Limb (tissue), 2 donors: ENCODE measurements at regions not wholly inside any gene's neighbourhood (a gene's known extent, or its start where the extent isn't known, plus 50 kb on each side); places are given as distances from the start of the nearest gene placed in this dataset.
A peak's percentile ranks its signal among the peaks of the same experiment; 100 is the strongest.
"Not testable (repeated sequence)": the region's sequence is repeated elsewhere in the genome, so short reads cannot be mapped to it uniquely, and the experiment has no call there.

Experiments used
- DNase-seq, 2 donors: peaks; one replicate each; pipeline ENCODE4 v3.0.0-alpha.2; 2016; ENCODE audit errors: extremely low spot score in 2 of 2

GRCh38 chr7:49100908-49101740, 176.8 kb downstream of the CDC14C start:
- not testable (repeated sequence) for DNase-seq

- no peak for DNase-seq
Observed at GRCh38 chr7:49102411-49102810, 178.1 kb downstream of the CDC14C start.

GRCh38 chr7:49111706-49112105, 187.4 kb downstream of the CDC14C start:
- DNase-seq: no peak

- no peak for DNase-seq
Observed at GRCh38 chr7:49112222-49112621, 187.9 kb downstream of the CDC14C start.

GRCh38 chr7:49112647-49113046, 188.3 kb downstream of the CDC14C start:
- DNase-seq: no peak

- no peak for DNase-seq
Observed at GRCh38 chr7:49119706-49120105, 195.4 kb downstream of the CDC14C start.

- no peak for DNase-seq
Observed at GRCh38 chr7:49125246-49125645, 200.9 kb downstream of the CDC14C start.

GRCh38 chr7:49127359-49127913, 203.1 kb downstream of the CDC14C start:
- DNase-seq: peak in 1 of 2 donors; percentile 10

GRCh38 chr7:49137978-49138377, 213.6 kb downstream of the CDC14C start:
- no peak for DNase-seq

- DNase-seq: no peak
Observed at GRCh38 chr7:49150486-49150885, 226.1 kb downstream of the CDC14C start.

GRCh38 chr7:49151146-49151545, 226.8 kb downstream of the CDC14C start:
- DNase-seq: no peak

- DNase-seq: no peak
Observed at GRCh38 chr7:49158321-49158720, 234.0 kb downstream of the CDC14C start.

- peak; percentile 30 to 36 for DNase-seq
Observed at GRCh38 chr7:49159536-49159935, 235.2 kb downstream of the CDC14C start.

- no peak for DNase-seq
Observed at GRCh38 chr7:49166441-49166840, 242.1 kb downstream of the CDC14C start.

- DNase-seq: no peak
Observed at GRCh38 chr7:49172639-49173038, 248.3 kb downstream of the CDC14C start.

GRCh38 chr7:49174396-49174795, 250.0 kb downstream of the CDC14C start:
- DNase-seq: no peak

- no peak for DNase-seq
Observed at GRCh38 chr7:49187543-49188268, 263.4 kb downstream of the CDC14C start.

- no peak for DNase-seq
Observed at GRCh38 chr7:49228426-49229098, 304.2 kb downstream of the CDC14C start.

GRCh38 chr7:49229246-49229645, 304.9 kb downstream of the CDC14C start:
- no peak for DNase-seq

- DNase-seq: no peak
Observed at GRCh38 chr7:49243521-49243920, 319.2 kb downstream of the CDC14C start.

GRCh38 chr7:49244543-49244942, 320.2 kb downstream of the CDC14C start:
- DNase-seq: no peak

GRCh38 chr7:49245062-49245461, 320.7 kb downstream of the CDC14C start:
- DNase-seq: no peak
